HFFc6 (cell line): ENCODE measurements at regions not wholly inside any gene's neighbourhood (a gene's known extent, or its start where the extent isn't known, plus 50 kb on each side); places are given as distances from the start of the nearest gene placed in this dataset.
A peak's percentile ranks its signal among the peaks of the same experiment; 100 is the strongest.
"Not testable (repeated sequence)": the region's sequence is repeated elsewhere in the genome, so short reads cannot be mapped to it uniquely, and the experiment has no call there.

Experiments used
- DNase-seq: peaks from one replicate; pipeline ENCODE4 v3.0.0-alpha.2; 2018
- H3K27ac Mint-ChIP-seq: 2 replicates; pipeline ENCODE4 v1.8.0; 2020; ENCODE audit warnings: mild to moderate bottlenecking, mixed read lengths
- H3K27me3 Mint-ChIP-seq: 2 replicates; pipeline ENCODE4 v1.8.0; 2021; ENCODE audit warnings: mild to moderate bottlenecking, moderate library complexity, mixed read lengths; ENCODE audit not compliant: insufficient read depth
- H3K36me3 Mint-ChIP-seq: 2 replicates; pipeline ENCODE4 v1.8.0; 2021; ENCODE audit warnings: low read depth, mixed read lengths
- H3K4me1 Mint-ChIP-seq: 2 replicates; pipeline ENCODE4 v1.8.0; 2020; ENCODE audit warnings: low read depth, mixed read lengths
- H3K4me3 Mint-ChIP-seq: 2 replicates; pipeline ENCODE4 v1.8.0; 2020; ENCODE audit warnings: mild to moderate bottlenecking, moderate library complexity, mixed read lengths
- H3K9me3 Mint-ChIP-seq: 2 replicates; pipeline ENCODE4 v1.8.0; 2020; ENCODE audit warnings: mild to moderate bottlenecking, mixed read lengths
- CTCF ChIP-seq: fragments of 200-600 bp; sonication (generic); IDR thresholded peaks from 2 replicates; pipeline ENCODE4 v1.5.0; 2021; ENCODE audit warnings: antibody characterized with exemption, mild to moderate bottlenecking

- Mint-ChIP-seq H3K4me3 (no peak overlapping the region), H3K27ac (no peak overlapping the region), H3K36me3 (no peaks in the 10 kb centered on the region), H3K4me1 (peaks cover 32% of the 10 kb centered on the region), H3K9me3 (no peaks in the 10 kb centered on the region), H3K27me3 (no peaks in the 10 kb centered on the region)
- no peak for DNase-seq
- no peak for TF ChIP-seq CTCF
These were observed 174.7 kb downstream of the NRIP1 start for GRCh38 chr21:14890141-14890540.

GRCh38 chr21:14889080-14889810 lies 175.6 kb downstream of the NRIP1 start:
- peak; percentile 43 for DNase-seq

GRCh38 chr21:14888202-14888601 lies 176.6 kb downstream of the NRIP1 start:
- Mint-ChIP-seq H3K4me1 (peaks cover 32% of the 10 kb centered on the region), H3K27ac (no peak overlapping the region), H3K36me3 (no peaks in the 10 kb centered on the region), H3K9me3 (no peaks in the 10 kb centered on the region), H3K27me3 (no peaks in the 10 kb centered on the region), H3K4me3 (no peak overlapping the region)
- no peak for DNase-seq
- no peak for TF ChIP-seq CTCF

More at GRCh38 chr21:14889080-14889810, 175.6 kb downstream of the NRIP1 start:
- Mint-ChIP-seq H3K4me3 (no peak overlapping the region), H3K27me3 (no peaks in the 10 kb centered on the region), H3K4me1 (peaks cover 32% of the 10 kb centered on the region), H3K27ac (no peak overlapping the region), H3K9me3 (no peaks in the 10 kb centered on the region), H3K36me3 (no peaks in the 10 kb centered on the region)
- TF ChIP-seq CTCF = no peak

- peaks cover 51% of the 10 kb centered on the region for H3K4me1 Mint-ChIP-seq
- no peak overlapping the region for H3K27ac Mint-ChIP-seq
- no peaks in the 10 kb centered on the region for H3K27me3 Mint-ChIP-seq
- no peak overlapping the region for H3K4me3 Mint-ChIP-seq
- no peak for TF ChIP-seq CTCF
- H3K36me3 Mint-ChIP-seq = no peaks in the 10 kb centered on the region
- H3K9me3 Mint-ChIP-seq = no peaks in the 10 kb centered on the region
- no peak for DNase-seq
These were observed 178.8 kb downstream of the NRIP1 start for GRCh38 chr21:14886001-14886400.

- no peak overlapping the region for H3K4me3 Mint-ChIP-seq
- peaks cover 56% of the 10 kb centered on the region for H3K4me1 Mint-ChIP-seq
- H3K27ac Mint-ChIP-seq = no peak overlapping the region
- TF ChIP-seq CTCF = no peak
- no peaks in the 10 kb centered on the region for H3K9me3 Mint-ChIP-seq
- H3K27me3 Mint-ChIP-seq = no peaks in the 10 kb centered on the region
- DNase-seq = no peak
- no peaks in the 10 kb centered on the region for H3K36me3 Mint-ChIP-seq
These were observed 181.4 kb downstream of the NRIP1 start for GRCh38 chr21:14883351-14883750.

GRCh38 chr21:14882545-14882944 lies 182.3 kb downstream of the NRIP1 start:
- H3K27me3 Mint-ChIP-seq, H3K27ac Mint-ChIP-seq, H3K9me3 Mint-ChIP-seq, DNase-seq, H3K4me3 Mint-ChIP-seq, H3K36me3 Mint-ChIP-seq: not testable (repeated sequence)
- H3K4me1 Mint-ChIP-seq = peaks cover 56% of the 10 kb centered on the region
